Endothelial cell of umbilical vein (primary cell): ENCODE measurements at regions not wholly inside any gene's neighbourhood (a gene's known extent, or its start where the extent isn't known, plus 50 kb on each side); places are given as distances from the start of the nearest gene placed in this dataset.

ENCODE experiments used
- BruUV-seq: library from RNA; stranded (reverse); fragments of 400-500 nt; replicated peaks from 2 replicates; lab custom pipeline; 2021; lab: Mats Ljungman, UMichigan
- CTCF ChIA-PET: fragments of 300-600, 350-600 bp; sonication (Branson Sonifier 250); formaldehyde crosslinking; loops from one replicate; lab custom pipeline; 2021; ENCODE audit warnings: antibody characterized with exemption, inconsistent platforms; lab: Charles Lee
- POLR2A ChIA-PET: fragments of 300-600, 350-600 bp; sonication (Branson Sonifier 250); formaldehyde crosslinking; loops from one replicate; lab custom pipeline; 2021; ENCODE audit warnings: antibody characterized with exemption, inconsistent platforms; lab: Charles Lee
- DNase-seq: peaks from one replicate; pipeline ENCODE4 v3.0.0-alpha.2; 2011; ENCODE audit warnings: low read depth, low spot score
- FAIRE-seq: peaks from 2 replicates; lab custom pipeline; 2011; peaks lifted over from hg19 to GRCh38; lab: Jason Lieb, UNC
- H2AFZ ChIP-seq: 2 replicates; pipeline ENCODE4 v1.6.0; 2012; ENCODE audit warnings: low read depth, low read length, control low read depth, inconsistent platforms
- H3K27ac ChIP-seq: 2 replicates; pipeline ENCODE4 v1.5.1; 2011; ENCODE audit warnings: low read depth, mild to moderate bottlenecking, control low read depth, low read length, moderate library complexity; ENCODE audit not compliant: insufficient read depth
- H3K27me3 ChIP-seq, 2 experiments: 2 replicates each; pipeline versions ENCODE4 v1.6.0 to v1.6.1; 2011; ENCODE audit warnings: low read length in 2 of 2, mixed read lengths in 1 of 2; ENCODE audit not compliant: control insufficient read depth in 2 of 2, insufficient read depth in 2 of 2
- H3K36me3 ChIP-seq, 2 experiments: 2 replicates in 1 of 2; 3 replicates in 1 of 2; pipeline ENCODE4 v1.5.1; 2011; ENCODE audit warnings: low read length in 2 of 2, mild to moderate bottlenecking in 1 of 2, moderate library complexity in 1 of 2; ENCODE audit not compliant: control insufficient read depth in 2 of 2, insufficient read depth in 2 of 2; ENCODE audit errors: extremely low read depth in 1 of 2
- H3K4me1 ChIP-seq: 3 replicates; pipeline ENCODE4 v1.5.1; 2011; ENCODE audit warnings: mild to moderate bottlenecking, low read length; ENCODE audit not compliant: control insufficient read depth, insufficient read depth; ENCODE audit errors: extremely low read depth
- H3K4me2 ChIP-seq: 2 replicates; pipeline ENCODE4 v1.6.1; 2011; ENCODE audit warnings: low read length, control low read depth, mixed read lengths; ENCODE audit not compliant: insufficient read depth
- H3K4me3 ChIP-seq, 3 experiments: fragments of 200-600 bp in 1 of 3; sonication (generic), shearing (Covaris generic) in 1 of 3; replicated peaks in 1 of 3; 2 replicates each; pipeline ENCODE4 v1.5.1; 2011 to 2016; ENCODE audit warnings: control low read depth in 3 of 3, low read length in 3 of 3, mild to moderate bottlenecking in 2 of 3, inconsistent platforms in 1 of 3, low read depth in 1 of 3, moderate library complexity in 1 of 3; ENCODE audit not compliant: insufficient read depth in 1 of 3
- H3K79me2 ChIP-seq: 2 replicates; pipeline ENCODE4 v1.6.0; 2012; ENCODE audit warnings: low read length, inconsistent platforms; ENCODE audit not compliant: control insufficient read depth, insufficient read depth
- H3K9ac ChIP-seq: replicated peaks from 2 replicates; pipeline ENCODE3; 2011; ENCODE audit warnings: low read length, control low read depth; ENCODE audit not compliant: insufficient read depth; ENCODE audit errors: extremely low read depth
- H3K9me1 ChIP-seq: replicated peaks from 3 replicates; pipeline ENCODE4 v1.6.0; 2011; ENCODE audit warnings: mild to moderate bottlenecking, low read length; ENCODE audit not compliant: control insufficient read depth, insufficient read depth; ENCODE audit errors: extremely low read depth
- H3K9me3 ChIP-seq: replicated peaks from 2 replicates; pipeline ENCODE4 v1.5.1; 2012; ENCODE audit warnings: low read length, inconsistent platforms; ENCODE audit not compliant: control insufficient read depth, insufficient read depth
- H4K20me1 ChIP-seq: replicated peaks from 2 replicates; pipeline ENCODE3; 2011; ENCODE audit warnings: mild to moderate bottlenecking, low read length; ENCODE audit not compliant: control insufficient read depth, insufficient read depth; ENCODE audit errors: extremely low read depth
- CTCF ChIP-seq, 2 donors: IDR thresholded peaks; 1 replicate in 1 of 2; 2 replicates in 1 of 2; pipeline ENCODE4 v1.5.1; 2011; ENCODE audit warnings: low read length in 2 of 2, mild to moderate bottlenecking in 2 of 2, moderate library complexity in 2 of 2, control low read depth in 1 of 2, inconsistent platforms in 1 of 2, low read depth in 1 of 2; ENCODE audit not compliant: insufficient read depth in 1 of 2; ENCODE audit errors: extremely low read depth in 1 of 2
- EZH2 ChIP-seq: IDR thresholded peaks from 2 replicates; pipeline ENCODE4 v1.6.1; 2012; ENCODE audit warnings: borderline replicate concordance, low read depth, mild to moderate bottlenecking, moderate library complexity, low read length, inconsistent platforms; ENCODE audit not compliant: severe bottlenecking
- FOS ChIP-seq: IDR thresholded peaks from 2 replicates; pipeline ENCODE4 v1.6.1; 2011; ENCODE audit warnings: mild to moderate bottlenecking, low read length, moderate library complexity, borderline replicate concordance; ENCODE audit not compliant: insufficient read depth
- GATA2 ChIP-seq: IDR thresholded peaks from 2 replicates; pipeline ENCODE4 v1.7.0; 2011; ENCODE audit warnings: low read depth, mild to moderate bottlenecking, moderate library complexity, mixed read lengths, low read length; ENCODE audit not compliant: insufficient read length, insufficient read depth
- JUN ChIP-seq: IDR thresholded peaks from 2 replicates; pipeline ENCODE4 v1.6.1; 2011; ENCODE audit warnings: borderline replicate concordance, low read depth; ENCODE audit not compliant: insufficient read length, insufficient read depth
- MAX ChIP-seq: IDR thresholded peaks from 2 replicates; pipeline ENCODE4 v1.6.1; 2011; ENCODE audit not compliant: insufficient read depth, insufficient read length
- MYC ChIP-seq: IDR thresholded peaks from one replicate; pipeline ENCODE4 v1.6.1; 2011; ENCODE audit warnings: mild to moderate bottlenecking, low read depth, low read length
- POLR2A ChIP-seq: IDR thresholded peaks from 2 replicates; pipeline ENCODE4 v1.6.1; 2012; ENCODE audit warnings: low read depth, mild to moderate bottlenecking, control low read depth, low read length
- POLR2AphosphoS5 ChIP-seq: IDR thresholded peaks from 2 replicates; pipeline ENCODE4 v1.6.1; 2012; ENCODE audit warnings: low read depth, mild to moderate bottlenecking, control low read depth, low read length, moderate library complexity; ENCODE audit not compliant: insufficient read depth
- dilution Hi-C: fragments of 300-500 bp; cut with MboI; formaldehyde crosslinking; loops from one replicate; pipeline ENCODE4 v1.15.0; 2019; ENCODE audit warnings: low sequenced_read_pairs; ENCODE audit not compliant: extremely low pct_ligation_motif_present
- intact Hi-C: fragments of 100-400 bp; cut with micrococcal nuclease; formaldehyde crosslinking; loops from one replicate; pipeline ENCODE4 v1.10.0; 2022

GRCh38 chr1:60894741-60895140 lies 187.6 kb upstream of the NFIA start:
- no peak overlapping the region for H3K27ac ChIP-seq
- H4K20me1 ChIP-seq: no peaks in the 10 kb centered on the region
- ChIA-PET POLR2A (no interaction called here), CTCF (interaction anchor here (1.2 to 2.1 kb wide), 3 partner anchors 10 to 129 kb away, joined by 3 to 6 read pairs (median 5); no protein-coding TSS in a partner anchor)
- FAIRE-seq (no peak), DNase-seq (no peak)
- H3K9ac ChIP-seq: no peak overlapping the region
- H2AFZ ChIP-seq: no peak overlapping the region
- H3K27me3 ChIP-seq: no peaks in the 10 kb centered on the region
- no peak overlapping the region for H3K4me3 ChIP-seq
- no peaks in the 10 kb centered on the region for H3K4me1 ChIP-seq
- no peaks in the 10 kb centered on the region for H3K79me2 ChIP-seq
- no peaks in the 10 kb centered on the region for H3K9me3 ChIP-seq
- H3K9me1 ChIP-seq: no peaks in the 10 kb centered on the region
- no peak overlapping the region for H3K4me2 ChIP-seq
- no peak for TF ChIP-seq EZH2
- no peak for TF ChIP-seq POLR2AphosphoS5
- no peak for TF ChIP-seq GATA2
- no peak for TF ChIP-seq POLR2A
- no peak for TF ChIP-seq MYC
- no peak for TF ChIP-seq FOS
- no peak for TF ChIP-seq CTCF (IDR thresholded peaks at IDR 0.05; ENCODE audit: extremely low read depth in 1 of 2, insufficient read depth in 1 of 2, low read depth in 1 of 2, low read length in 2 of 2)
- no peak for TF ChIP-seq MAX
- TF ChIP-seq JUN: no peak
- intact Hi-C loops: no loop called here
- no TSS peak for BruUV-seq
- dilution Hi-C loops: no loop called here
- no peaks in the 10 kb centered on the region for H3K36me3 ChIP-seq
